ENCODE measurements at regions not wholly inside any gene's neighbourhood (a gene's known extent, or its start where the extent isn't known, plus 50 kb on each side); places are given as distances from the start of the nearest gene placed in this dataset.
A peak's percentile ranks its signal among the peaks of the same experiment; 100 is the strongest.

DNA sequence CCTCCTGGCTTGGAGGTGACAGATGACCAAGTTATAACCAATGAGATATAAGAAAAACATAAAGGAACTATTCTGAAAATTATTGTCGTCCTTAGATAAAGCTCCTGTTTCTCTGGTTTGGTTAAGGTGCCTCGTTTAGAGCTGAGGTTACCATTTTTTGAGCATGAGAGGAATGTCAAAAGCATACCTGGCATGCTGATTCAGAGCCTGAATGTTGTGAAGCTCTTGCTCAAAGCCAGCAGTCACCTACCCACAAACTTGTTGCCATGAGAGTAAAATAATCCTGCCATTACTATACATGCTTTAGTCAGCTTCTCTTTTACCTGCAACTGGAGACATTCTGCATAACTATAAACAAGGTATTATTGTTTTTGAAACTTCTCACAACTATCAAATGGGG, 1116.2 kb downstream of the DIAPH3 start:
- no peaks in the 10 kb centered on the region for H3K36me3 ChIP-seq (ENCODE audit: insufficient read depth)
- H3K4me1 ChIP-seq (ENCODE audit: insufficient read depth): 0 out of 2 replicates have a peak, but pooled peaks cover 7% of the 10 kb centered on the region
- Mint-ChIP-seq H3K4me1 (peaks cover 6% of the 10 kb centered on the region), H3K36me3 (ENCODE audit: low read depth) (no peaks in the 10 kb centered on the region), H3K4me3 (no peak overlapping the region), H3K9me3 (no peaks in the 10 kb centered on the region; the same call in 2 of the 3 replicates), H3K27me3 (ENCODE audit: insufficient read depth, low read depth, poor library complexity) (no peaks in the 10 kb centered on the region), H3K27ac (no peak overlapping the region)
- no peak overlapping the region for H3K27ac ChIP-seq (ENCODE audit: low read depth)
- H3K27me3 ChIP-seq (ENCODE audit: insufficient read depth): no peaks in the 10 kb centered on the region
- H3K9me2 ChIP-seq (ENCODE audit: insufficient read depth): peaks cover 2% of the 10 kb centered on the region; the same call in 1 of the 2 replicates
- DNase-seq (ENCODE audit: low spot score) (peak; percentile 7), ATAC-seq (no peak)
- H4K20me1 ChIP-seq (replicated peaks; ENCODE audit: insufficient read depth): no peaks in the 10 kb centered on the region
- no peak overlapping the region for H2AFZ ChIP-seq
- no peaks in the 10 kb centered on the region for H3K79me2 ChIP-seq (replicated peaks; ENCODE audit: insufficient read depth)
- H3K4me2 ChIP-seq: no peak overlapping the region
- no peaks in the 10 kb centered on the region for H3F3A ChIP-seq (replicated peaks; ENCODE audit: low read depth)
- no peak overlapping the region for H3K4me3 ChIP-seq
- TF ChIP-seq, protein P1, sequence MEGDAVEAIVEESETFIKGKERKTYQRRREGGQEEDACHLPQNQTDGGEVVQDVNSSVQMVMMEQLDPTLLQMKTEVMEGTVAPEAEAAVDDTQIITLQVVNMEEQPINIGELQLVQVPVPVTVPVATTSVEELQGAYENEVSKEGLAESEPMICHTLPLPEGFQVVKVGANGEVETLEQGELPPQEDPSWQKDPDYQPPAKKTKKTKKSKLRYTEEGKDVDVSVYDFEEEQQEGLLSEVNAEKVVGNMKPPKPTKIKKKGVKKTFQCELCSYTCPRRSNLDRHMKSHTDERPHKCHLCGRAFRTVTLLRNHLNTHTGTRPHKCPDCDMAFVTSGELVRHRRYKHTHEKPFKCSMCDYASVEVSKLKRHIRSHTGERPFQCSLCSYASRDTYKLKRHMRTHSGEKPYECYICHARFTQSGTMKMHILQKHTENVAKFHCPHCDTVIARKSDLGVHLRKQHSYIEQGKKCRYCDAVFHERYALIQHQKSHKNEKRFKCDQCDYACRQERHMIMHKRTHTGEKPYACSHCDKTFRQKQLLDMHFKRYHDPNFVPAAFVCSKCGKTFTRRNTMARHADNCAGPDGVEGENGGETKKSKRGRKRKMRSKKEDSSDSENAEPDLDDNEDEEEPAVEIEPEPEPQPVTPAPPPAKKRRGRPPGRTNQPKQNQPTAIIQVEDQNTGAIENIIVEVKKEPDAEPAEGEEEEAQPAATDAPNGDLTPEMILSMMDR (conservative IDR thresholded peaks at IDR 0.05; ENCODE audit: low read depth in 2 of 2): no peak
- no peak for TF ChIP-seq ZNF114 (CRISPR knock-in tag; IDR thresholded peaks at IDR 0.05)
- TF ChIP-seq ZNF462 (CRISPR knock-in tag; IDR thresholded peaks at IDR 0.05): no peak
- no peak for TF ChIP-seq CREB1 (CRISPR knock-in tag; IDR thresholded peaks at IDR 0.05; ENCODE audit: low read depth)
- TF ChIP-seq ETS1 (IDR thresholded peaks at IDR 0.05): no peak

Data from GM23338 (cell line).